ENCODE measurements at regions not wholly inside any gene's neighbourhood (a gene's known extent, or its start where the extent isn't known, plus 50 kb on each side); places are given as distances from the start of the nearest gene placed in this dataset.
"Not testable (repeated sequence)": the region's sequence is repeated elsewhere in the genome, so short reads cannot be mapped to it uniquely, and the experiment has no call there.

DNA sequence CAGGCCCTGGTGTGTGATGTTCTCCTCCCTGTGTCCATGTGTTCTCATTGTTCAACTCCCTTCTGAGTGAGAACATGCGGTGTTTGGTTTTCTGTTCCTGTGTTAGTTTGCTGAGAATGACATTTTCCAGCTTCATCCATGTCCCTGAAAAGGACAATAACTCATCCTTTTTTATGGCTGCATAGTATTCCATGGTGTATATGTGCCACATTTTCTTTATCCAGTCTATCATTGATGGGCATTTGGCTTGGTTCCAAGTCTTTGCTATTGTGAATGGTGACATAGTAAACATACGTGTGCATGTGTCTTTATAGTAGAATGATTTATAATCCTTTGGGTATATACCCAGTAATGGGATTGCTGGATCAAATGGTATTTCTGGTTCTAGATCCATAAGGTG is 964.6 kb upstream of the CITED2 start:
- TF ChIP-seq, protein P1, sequence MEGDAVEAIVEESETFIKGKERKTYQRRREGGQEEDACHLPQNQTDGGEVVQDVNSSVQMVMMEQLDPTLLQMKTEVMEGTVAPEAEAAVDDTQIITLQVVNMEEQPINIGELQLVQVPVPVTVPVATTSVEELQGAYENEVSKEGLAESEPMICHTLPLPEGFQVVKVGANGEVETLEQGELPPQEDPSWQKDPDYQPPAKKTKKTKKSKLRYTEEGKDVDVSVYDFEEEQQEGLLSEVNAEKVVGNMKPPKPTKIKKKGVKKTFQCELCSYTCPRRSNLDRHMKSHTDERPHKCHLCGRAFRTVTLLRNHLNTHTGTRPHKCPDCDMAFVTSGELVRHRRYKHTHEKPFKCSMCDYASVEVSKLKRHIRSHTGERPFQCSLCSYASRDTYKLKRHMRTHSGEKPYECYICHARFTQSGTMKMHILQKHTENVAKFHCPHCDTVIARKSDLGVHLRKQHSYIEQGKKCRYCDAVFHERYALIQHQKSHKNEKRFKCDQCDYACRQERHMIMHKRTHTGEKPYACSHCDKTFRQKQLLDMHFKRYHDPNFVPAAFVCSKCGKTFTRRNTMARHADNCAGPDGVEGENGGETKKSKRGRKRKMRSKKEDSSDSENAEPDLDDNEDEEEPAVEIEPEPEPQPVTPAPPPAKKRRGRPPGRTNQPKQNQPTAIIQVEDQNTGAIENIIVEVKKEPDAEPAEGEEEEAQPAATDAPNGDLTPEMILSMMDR (IDR thresholded peaks at IDR 0.05) = not testable (repeated sequence)
- TF ChIP-seq POLR2A (IDR thresholded peaks at IDR 0.05) = not testable (repeated sequence)
